Neural progenitor cell (in vitro differentiated cells): ENCODE measurements at regions not wholly inside any gene's neighbourhood (a gene's known extent, or its start where the extent isn't known, plus 50 kb on each side); places are given as distances from the start of the nearest gene placed in this dataset.
A peak's percentile ranks its signal among the peaks of the same experiment; 100 is the strongest.
"Not testable (repeated sequence)": the region's sequence is repeated elsewhere in the genome, so short reads cannot be mapped to it uniquely, and the experiment has no call there.

ENCODE experiments used
- DNase-seq: peaks from one replicate; pipeline ENCODE4 v3.0.0-alpha.2; 2016; ENCODE audit warnings: low spot score
- H2AFZ ChIP-seq: fragments of 200-600 bp; sonication (generic); replicated peaks from 2 replicates; pipeline ENCODE4 v1.6.1; 2016; ENCODE audit warnings: antibody characterized with exemption
- H3F3A ChIP-seq: fragments of 200-600 bp; sonication (generic); 2 replicates; pipeline ENCODE4 v1.6.1; 2016; ENCODE audit warnings: antibody characterized with exemption, low read depth
- H3K27ac ChIP-seq: fragments of 200-600 bp; sonication (generic); 2 replicates; pipeline ENCODE4 v1.5.1; 2016; ENCODE audit warnings: mild to moderate bottlenecking
- H3K27me3 ChIP-seq: fragments of 200-600 bp; sonication (generic); 2 replicates; pipeline ENCODE4 v1.6.1; 2016; ENCODE audit warnings: mild to moderate bottlenecking, moderate library complexity
- H3K36me3 ChIP-seq: fragments of 200-600 bp; sonication (generic); 2 replicates; pipeline ENCODE4 v1.5.1; 2016
- H3K4me1 ChIP-seq: fragments of 200-600 bp; sonication (generic); 2 replicates; pipeline ENCODE4 v1.6.1; 2016; ENCODE audit warnings: mixed run types
- H3K4me2 ChIP-seq: fragments of 200-600 bp; sonication (generic); 2 replicates; pipeline ENCODE4 v1.6.1; 2016
- H3K4me3 ChIP-seq: fragments of 200-600 bp; sonication (generic); 2 replicates; pipeline ENCODE4 v1.5.1; 2016
- H3K79me2 ChIP-seq: fragments of 200-600 bp; sonication (generic); 2 replicates; pipeline ENCODE4 v1.6.1; 2016; ENCODE audit warnings: low read depth
- H3K9ac ChIP-seq: fragments of 200-600 bp; sonication (generic); 2 replicates; pipeline ENCODE4 v1.6.1; 2016
- H3K9me3 ChIP-seq: fragments of 200-600 bp; sonication (generic); 2 replicates; pipeline ENCODE4 v1.5.1; 2016; ENCODE audit warnings: low read depth
- H4K20me1 ChIP-seq: fragments of 200-600 bp; sonication (generic); 2 replicates; pipeline ENCODE4 v1.6.1; 2016; ENCODE audit warnings: low read depth
- H3K27ac Mint-ChIP-seq: 3 replicates; pipeline ENCODE4 v1.8.0; 2021; ENCODE audit warnings: mixed read lengths
- H3K27me3 Mint-ChIP-seq: 2 replicates; pipeline ENCODE4 v1.8.0; 2022; ENCODE audit warnings: low read depth, mild to moderate bottlenecking, inconsistent platforms, moderate library complexity, mixed read lengths; ENCODE audit not compliant: insufficient read depth
- H3K36me3 Mint-ChIP-seq: 3 replicates; pipeline ENCODE4 v1.8.0; 2021; ENCODE audit warnings: mixed read lengths
- H3K4me1 Mint-ChIP-seq: 3 replicates; pipeline ENCODE4 v1.8.0; 2021; ENCODE audit warnings: mixed read lengths
- H3K4me3 Mint-ChIP-seq: 3 replicates; pipeline ENCODE4 v1.8.0; 2021; ENCODE audit warnings: mild to moderate bottlenecking, moderate library complexity, mixed read lengths
- H3K9me3 Mint-ChIP-seq: 3 replicates; pipeline ENCODE4 v1.8.0; 2020; ENCODE audit warnings: mixed read lengths
- EZH2 ChIP-seq: fragments of 200-600 bp; sonication (generic); IDR thresholded peaks from 2 replicates; pipeline ENCODE4 v1.6.1; 2017; ENCODE audit warnings: antibody characterized with exemption, mild to moderate bottlenecking, moderate library complexity
- EZH2phosphoT487 ChIP-seq: fragments of 200-600 bp; sonication (generic); IDR thresholded peaks from 2 replicates; pipeline ENCODE4 v1.6.1; 2017; ENCODE audit warnings: antibody characterized with exemption

GRCh38 chr12:54105809-54106208, 52.2 kb downstream of the HOXC4 start:
- peaks cover 13% of the 10 kb centered on the region for H4K20me1 ChIP-seq
- H2AFZ ChIP-seq, H3K4me2 ChIP-seq, H3K36me3 Mint-ChIP-seq, H3K4me3 Mint-ChIP-seq, H3F3A ChIP-seq, H3K9me3 Mint-ChIP-seq, H3K4me1 ChIP-seq, DNase-seq, H3K27ac Mint-ChIP-seq, H3K4me1 Mint-ChIP-seq, H3K27ac ChIP-seq, H3K9me3 ChIP-seq, H3K9ac ChIP-seq, H3K4me3 ChIP-seq, H3K79me2 ChIP-seq, H3K36me3 ChIP-seq: not testable (repeated sequence)
- H3K27me3 Mint-ChIP-seq = peaks cover 66% of the 10 kb centered on the region
- H3K27me3 ChIP-seq = peaks cover 100% of the 10 kb centered on the region

- H3K4me3 ChIP-seq, H3K27ac ChIP-seq, H3K79me2 ChIP-seq, DNase-seq, H3F3A ChIP-seq, H3K4me1 Mint-ChIP-seq, H2AFZ ChIP-seq, H3K27ac Mint-ChIP-seq, H3K36me3 ChIP-seq, H3K4me3 Mint-ChIP-seq, H3K36me3 Mint-ChIP-seq, H3K4me1 ChIP-seq, H3K9me3 ChIP-seq, H3K9me3 Mint-ChIP-seq, H3K9ac ChIP-seq: not testable (repeated sequence)
- Histone ChIP-seq H4K20me1 (peaks cover 13% of the 10 kb centered on the region), H3K27me3 (peaks cover 100% of the 10 kb centered on the region), H3K4me2 (peak overlapping the region; percentile 38)
- peak; percentile 59 for TF ChIP-seq EZH2
- peaks cover 64% of the 10 kb centered on the region for H3K27me3 Mint-ChIP-seq
Measured at GRCh38 chr12:54106252-54106651, 52.6 kb downstream of the HOXC4 start.

- H3K36me3 ChIP-seq, H2AFZ ChIP-seq, H3K27ac Mint-ChIP-seq, H3F3A ChIP-seq, H3K9me3 Mint-ChIP-seq, H3K9ac ChIP-seq, H3K9me3 ChIP-seq, H3K36me3 Mint-ChIP-seq, H3K4me1 Mint-ChIP-seq, H3K27ac ChIP-seq, H3K4me3 Mint-ChIP-seq, H3K4me1 ChIP-seq, H3K4me3 ChIP-seq, H3K79me2 ChIP-seq: not testable (repeated sequence)
- peaks cover 60% of the 10 kb centered on the region for H3K27me3 Mint-ChIP-seq
- peak overlapping the region; percentile 27 for H3K4me2 ChIP-seq
- peaks cover 13% of the 10 kb centered on the region for H4K20me1 ChIP-seq
- peaks cover 100% of the 10 kb centered on the region for H3K27me3 ChIP-seq
- TF ChIP-seq EZH2 = peak; percentile 92
- peak; percentile 85 for TF ChIP-seq EZH2phosphoT487
- peak; percentile 52 for DNase-seq
Measured at GRCh38 chr12:54106803-54107579, 53.4 kb downstream of the HOXC4 start.

GRCh38 chr12:54112336-54112735, 58.7 kb downstream of the HOXC4 start:
- not testable (repeated sequence) for H2AFZ ChIP-seq, H3K4me1 Mint-ChIP-seq, H3K27ac ChIP-seq, H3K36me3 Mint-ChIP-seq, H3F3A ChIP-seq, H3K9me3 ChIP-seq, H3K79me2 ChIP-seq, H3K4me3 Mint-ChIP-seq, H3K27ac Mint-ChIP-seq, H3K4me3 ChIP-seq, DNase-seq, H3K9ac ChIP-seq, H4K20me1 ChIP-seq, H3K9me3 Mint-ChIP-seq, H3K4me1 ChIP-seq, H3K4me2 ChIP-seq, H3K36me3 ChIP-seq
- peaks cover 43% of the 10 kb centered on the region for H3K27me3 Mint-ChIP-seq
- peaks cover 100% of the 10 kb centered on the region for H3K27me3 ChIP-seq

- H2AFZ ChIP-seq, H3K9me3 ChIP-seq, H3K79me2 ChIP-seq, H3K4me3 ChIP-seq, H3K27ac ChIP-seq, H3K4me3 Mint-ChIP-seq, H3K4me1 ChIP-seq, H3K9ac ChIP-seq, H3K9me3 Mint-ChIP-seq, H3K27ac Mint-ChIP-seq, H3K4me2 ChIP-seq, DNase-seq, H4K20me1 ChIP-seq, H3K36me3 Mint-ChIP-seq, H3K4me1 Mint-ChIP-seq, H3F3A ChIP-seq, H3K36me3 ChIP-seq: not testable (repeated sequence)
- TF ChIP-seq EZH2 = peak; percentile 2
- H3K27me3 ChIP-seq = peaks cover 100% of the 10 kb centered on the region
- peaks cover 42% of the 10 kb centered on the region for H3K27me3 Mint-ChIP-seq
Measured at GRCh38 chr12:54116055-54116454, 62.4 kb downstream of the HOXC4 start.

GRCh38 chr12:54117392-54117791, 63.8 kb downstream of the HOXC4 start:
- H3K4me3 ChIP-seq, H3K36me3 ChIP-seq, H3F3A ChIP-seq, H3K36me3 Mint-ChIP-seq, H3K4me2 ChIP-seq, H3K9me3 Mint-ChIP-seq, DNase-seq, H3K27ac Mint-ChIP-seq, H3K4me1 Mint-ChIP-seq, H3K4me1 ChIP-seq, H3K79me2 ChIP-seq, H4K20me1 ChIP-seq, H3K4me3 Mint-ChIP-seq, H2AFZ ChIP-seq, H3K27ac ChIP-seq, H3K9ac ChIP-seq, H3K9me3 ChIP-seq: not testable (repeated sequence)
- peaks cover 48% of the 10 kb centered on the region for H3K27me3 Mint-ChIP-seq
- H3K27me3 ChIP-seq = peaks cover 100% of the 10 kb centered on the region

GRCh38 chr12:54119082-54119481, 65.4 kb downstream of the HOXC4 start:
- H3K4me3 ChIP-seq, H3K9me3 Mint-ChIP-seq, H3K9me3 ChIP-seq, H3K27ac ChIP-seq, H3K4me1 ChIP-seq, H3K36me3 Mint-ChIP-seq, H4K20me1 ChIP-seq, H2AFZ ChIP-seq, H3K4me3 Mint-ChIP-seq, H3K27ac Mint-ChIP-seq, H3F3A ChIP-seq, DNase-seq, H3K9ac ChIP-seq, H3K4me1 Mint-ChIP-seq, H3K36me3 ChIP-seq, H3K79me2 ChIP-seq, H3K4me2 ChIP-seq: not testable (repeated sequence)
- peaks cover 65% of the 10 kb centered on the region for H3K27me3 Mint-ChIP-seq
- peaks cover 100% of the 10 kb centered on the region for H3K27me3 ChIP-seq

- Mint-ChIP-seq H3K27me3 (peaks cover 81% of the 10 kb centered on the region), H3K4me1 (peaks cover 11% of the 10 kb centered on the region)
- H3K4me2 ChIP-seq = peak overlapping the region; percentile 19
- H3K9me3 ChIP-seq, H3K4me3 ChIP-seq, H3K9me3 Mint-ChIP-seq, H2AFZ ChIP-seq, DNase-seq, H3K4me3 Mint-ChIP-seq, H3K36me3 ChIP-seq, H3K36me3 Mint-ChIP-seq, H3K27ac ChIP-seq, H3K9ac ChIP-seq, H3K79me2 ChIP-seq, H3K27ac Mint-ChIP-seq: not testable (repeated sequence)
- peaks cover 100% of the 10 kb centered on the region for H3K27me3 ChIP-seq
- peaks cover 38% of the 10 kb centered on the region for H3F3A ChIP-seq
- H3K4me1 ChIP-seq = peaks cover 50% of the 10 kb centered on the region
- H4K20me1 ChIP-seq = peaks cover 31% of the 10 kb centered on the region
Measured at GRCh38 chr12:54123981-54124380, 64.8 kb downstream of the SMUG1 start.
